Fibroblast of peridontal ligament (primary cell): ENCODE measurements at regions not wholly inside any gene's neighbourhood (a gene's known extent, or its start where the extent isn't known, plus 50 kb on each side); places are given as distances from the start of the nearest gene placed in this dataset.
"Not testable (repeated sequence)": the region's sequence is repeated elsewhere in the genome, so short reads cannot be mapped to it uniquely, and the experiment has no call there.

Experiments
- DNase-seq: peaks from one replicate; pipeline ENCODE4 v3.0.0-alpha.2; 2010; ENCODE audit errors: extremely low read depth

DNA sequence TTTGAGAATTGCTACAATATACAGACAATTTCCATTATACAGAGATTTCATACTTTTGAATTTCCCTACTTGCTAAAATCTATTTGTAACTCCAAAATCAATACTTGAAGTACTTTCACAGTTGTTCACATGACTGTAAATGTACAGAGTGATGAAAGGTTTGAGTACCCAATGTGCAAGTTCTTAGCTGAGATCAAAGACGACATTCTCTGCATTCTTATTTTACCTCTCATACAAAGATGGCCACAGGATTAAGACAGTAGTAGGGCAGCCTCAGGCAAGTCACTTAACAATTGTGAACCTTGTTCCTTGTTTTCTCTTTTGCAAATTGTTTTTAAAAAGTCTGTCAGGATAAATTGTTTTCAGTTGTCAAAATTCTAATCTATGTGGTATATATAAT lies 255.9 kb upstream of the KITLG start:
- DNase-seq: no peak

DNA sequence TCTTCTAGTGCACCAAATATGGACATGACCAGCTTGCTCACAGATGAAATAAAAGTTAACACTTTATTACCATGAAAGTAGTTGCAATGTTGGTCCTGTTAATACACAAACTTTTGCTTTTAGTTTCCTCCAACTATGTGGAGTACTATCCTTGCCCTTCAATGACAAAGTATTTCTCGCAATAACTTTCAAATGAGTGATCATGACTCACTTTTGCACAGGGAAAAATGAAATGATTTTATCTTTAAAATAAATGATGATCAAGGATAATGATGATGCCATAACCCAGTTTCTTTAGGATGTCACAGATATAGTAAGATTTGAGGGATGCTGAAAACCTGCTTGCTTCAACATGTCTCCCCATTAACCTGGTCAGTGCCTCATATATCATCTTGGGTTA lies 254.0 kb upstream of the KITLG start:
- no peak for DNase-seq

GRCh38 chr12:88833641-88834116 lies 253.4 kb upstream of the KITLG start:
- peak; percentile 23 for DNase-seq

GRCh38 chr12:88828537-88828936 lies 248.3 kb upstream of the KITLG start:
- not testable (repeated sequence) for DNase-seq

GRCh38 chr12:88820012-88820411 lies 239.7 kb upstream of the KITLG start:
- no peak for DNase-seq

- DNase-seq: peak; percentile 34
These were observed 235.9 kb upstream of the KITLG start for GRCh38 chr12:88816201-88816600.

- no peak for DNase-seq
These were observed 234.5 kb upstream of the KITLG start for GRCh38 chr12:88814779-88815178.

DNA sequence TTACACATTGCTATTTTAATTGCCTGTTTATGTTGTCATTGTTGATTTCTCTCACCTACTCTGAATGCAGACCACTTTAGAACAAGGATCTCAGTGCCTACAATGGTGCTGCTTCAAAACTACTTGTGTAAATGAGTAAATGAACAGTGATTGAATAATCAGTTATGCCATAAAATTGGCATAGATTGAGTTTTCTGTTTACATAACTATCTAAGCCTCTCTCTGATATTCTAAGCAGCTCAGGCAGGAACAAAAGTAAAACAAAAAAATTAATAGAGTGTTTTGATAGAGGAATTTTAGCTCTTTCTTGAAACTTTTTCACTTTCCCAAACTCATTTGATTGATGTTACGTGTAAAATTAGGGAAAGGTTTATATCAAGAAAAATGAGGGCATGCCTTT lies 232.3 kb upstream of the KITLG start:
- DNase-seq: no peak

DNA sequence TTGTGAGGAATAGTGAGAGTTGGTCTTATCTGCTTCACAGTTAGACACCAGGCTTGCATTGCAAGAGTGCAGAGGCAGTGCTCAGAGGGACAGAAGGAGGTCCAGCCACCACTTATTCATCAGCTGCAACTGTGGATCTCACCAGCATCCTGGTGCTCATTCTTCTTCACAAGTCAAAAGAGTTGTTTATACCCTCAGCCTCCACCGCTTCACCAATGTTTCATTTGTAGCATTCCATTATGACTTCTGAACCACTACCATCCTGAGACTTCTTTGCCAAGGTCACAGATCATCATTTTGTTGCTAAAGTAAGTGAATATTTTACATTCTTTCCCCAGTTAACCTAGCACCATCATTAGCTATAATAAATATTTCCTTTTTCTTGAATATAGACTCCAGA lies 230.5 kb upstream of the KITLG start:
- DNase-seq: no peak

DNA sequence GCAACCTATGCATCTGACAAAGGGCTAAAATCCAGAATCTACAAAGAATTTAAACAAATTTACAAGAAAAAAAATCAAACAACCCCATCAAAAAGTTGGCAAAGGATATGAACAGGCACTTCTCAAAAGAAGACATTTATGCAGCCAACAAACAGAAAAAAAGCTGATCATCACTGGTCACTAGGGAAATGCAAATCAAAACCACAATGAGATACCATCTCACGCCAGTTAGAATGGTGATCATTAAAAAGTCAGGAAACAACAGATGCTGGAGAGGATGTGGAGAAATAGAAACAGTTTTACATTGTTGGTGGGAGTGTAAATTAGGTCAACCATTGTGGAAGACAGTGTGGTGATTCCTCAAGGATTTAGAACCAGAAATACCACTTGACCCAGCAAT lies 229.6 kb upstream of the KITLG start:
- not testable (repeated sequence) for DNase-seq

DNA sequence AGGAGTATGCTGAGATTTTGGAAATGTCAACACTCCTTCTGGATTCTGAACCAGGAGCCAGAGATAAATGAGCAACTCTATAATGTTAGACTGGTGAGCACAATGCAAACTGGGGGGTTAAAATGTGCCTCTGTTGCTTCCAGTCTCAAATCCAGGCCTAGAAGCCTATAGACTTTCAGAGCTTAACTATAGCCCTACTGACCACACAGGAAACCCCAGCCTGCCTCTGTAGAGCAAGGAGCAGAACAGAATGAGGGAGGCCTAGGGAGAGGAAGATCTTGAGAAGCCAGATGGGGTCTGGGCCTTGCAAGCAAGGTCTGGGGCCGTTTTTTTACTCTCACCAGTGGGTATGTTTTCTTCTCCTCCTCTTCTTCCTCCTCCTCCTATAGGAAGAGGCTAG lies 225.4 kb upstream of the KITLG start:
- DNase-seq: no peak

- peak; percentile 39 for DNase-seq
These were observed 225.0 kb upstream of the KITLG start for GRCh38 chr12:88805286-88805685.

DNA sequence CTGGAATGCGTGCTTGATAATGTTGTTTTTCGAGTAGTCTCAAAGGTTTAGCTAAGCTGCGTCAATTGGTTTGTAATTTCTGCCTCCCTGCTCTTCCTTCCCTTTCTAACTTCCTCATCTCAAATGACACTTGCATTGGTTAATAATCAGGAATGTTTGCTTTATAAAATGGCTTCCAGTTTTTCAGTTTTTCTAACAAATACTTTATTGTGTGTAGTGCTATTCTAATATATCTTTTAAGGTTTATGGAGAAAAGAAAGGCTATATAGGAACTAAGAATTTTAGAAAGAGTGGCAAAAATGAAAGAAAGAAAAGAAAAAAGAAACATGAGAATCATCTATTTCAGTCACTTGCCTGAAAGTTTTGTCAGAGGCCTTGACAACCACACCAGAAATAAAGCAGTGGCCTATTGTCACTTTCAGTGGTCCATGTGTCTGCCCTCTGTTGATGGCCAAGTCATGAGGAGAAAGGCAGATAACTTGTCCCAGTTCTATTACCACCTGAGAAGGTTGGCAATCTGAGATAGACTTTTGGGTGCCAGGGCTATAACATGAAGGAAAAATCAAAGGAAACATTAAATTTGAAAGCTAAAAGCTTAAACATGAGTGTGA lies 221.9 kb upstream of the KITLG start:
- no peak for DNase-seq

GRCh38 chr12:88801227-88802095 lies 221.2 kb upstream of the KITLG start:
- no peak for DNase-seq

- peak; percentile 70 for DNase-seq
These were observed 212.8 kb upstream of the KITLG start for GRCh38 chr12:88793096-88793495.

DNA sequence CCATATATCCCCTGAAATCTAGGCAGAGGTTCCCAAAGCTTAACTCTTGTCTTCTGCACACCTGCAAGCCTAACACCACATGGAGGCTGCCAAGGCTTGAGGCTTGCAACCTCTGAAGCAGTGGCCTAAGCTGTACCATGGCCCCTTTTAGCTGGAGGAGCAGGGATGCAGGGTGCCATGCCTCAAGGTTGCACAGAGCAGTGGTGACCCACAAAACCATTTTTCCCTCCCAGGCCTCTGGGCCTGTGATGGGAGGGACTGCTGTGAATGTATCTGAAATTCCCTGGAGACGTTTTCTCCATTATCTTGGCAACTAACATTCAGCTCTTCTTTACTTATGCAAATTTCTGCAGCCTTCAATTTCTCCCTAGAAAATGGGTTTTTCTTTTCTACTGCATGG lies 210.0 kb upstream of the KITLG start:
- no peak for DNase-seq

GRCh38 chr12:88784166-88784565 lies 203.9 kb upstream of the KITLG start:
- DNase-seq: peak; percentile 27

GRCh38 chr12:88782351-88782750 lies 202.1 kb upstream of the KITLG start:
- peak; percentile 51 for DNase-seq

- peak; percentile 64 for DNase-seq
These were observed 201.6 kb upstream of the KITLG start for GRCh38 chr12:88781909-88782308.

- no peak for DNase-seq
These were observed 197.8 kb upstream of the KITLG start for GRCh38 chr12:88778064-88778463.

- DNase-seq: no peak
These were observed 195.5 kb upstream of the KITLG start for GRCh38 chr12:88775742-88776151.

GRCh38 chr12:88767699-88768098 lies 187.4 kb upstream of the KITLG start:
- no peak for DNase-seq

DNA sequence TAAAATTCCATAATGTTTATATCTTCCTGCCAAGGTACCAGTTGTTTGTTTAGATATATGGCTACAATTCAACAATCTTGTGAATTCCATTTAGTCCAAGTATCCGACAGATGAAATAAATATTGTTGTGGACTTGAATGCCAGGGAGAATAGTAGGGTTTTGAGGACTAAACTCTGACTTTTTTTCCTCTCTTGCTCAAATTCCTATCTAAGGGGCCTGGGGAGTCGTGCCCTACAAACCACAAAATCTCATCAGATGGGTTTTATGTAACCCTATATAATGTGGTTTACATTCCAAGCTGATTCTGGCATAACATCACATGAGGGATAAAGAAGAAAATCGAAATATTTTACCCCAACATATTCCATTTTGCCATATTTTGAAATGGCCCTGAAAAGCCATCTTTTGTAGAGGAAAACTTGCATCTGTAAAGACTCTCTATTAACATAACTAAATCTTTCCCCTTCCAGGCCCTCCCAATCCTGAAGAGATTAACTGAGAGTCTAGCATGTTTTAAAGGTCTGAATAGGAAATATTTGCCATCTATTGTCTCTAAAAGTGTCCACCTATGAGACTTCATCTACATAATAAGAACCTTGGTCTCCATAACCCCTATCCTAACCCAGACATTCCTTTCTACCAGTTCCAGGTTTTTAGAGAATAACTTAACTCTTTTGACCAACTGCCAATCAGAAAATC lies 184.7 kb upstream of the KITLG start:
- DNase-seq: peak; percentile 96
